IPS-15b (cell line): ENCODE measurements at regions not wholly inside any gene's neighbourhood (a gene's known extent, or its start where the extent isn't known, plus 50 kb on each side); places are given as distances from the start of the nearest gene placed in this dataset.

ENCODE experiments used
- H3K27me3 ChIP-seq: one replicate; pipeline ENCODE4 v1.6.1; 2013; ENCODE audit warnings: low read length; ENCODE audit not compliant: control insufficient read depth, insufficient read depth
- H3K36me3 ChIP-seq: one replicate; pipeline ENCODE4 v1.6.1; 2013; ENCODE audit warnings: low read length; ENCODE audit not compliant: control insufficient read depth, insufficient read depth
- H3K4me1 ChIP-seq: one replicate; pipeline ENCODE4 v1.6.1; 2013; ENCODE audit warnings: mild to moderate bottlenecking, low read length; ENCODE audit not compliant: control insufficient read depth, insufficient read depth
- H3K4me3 ChIP-seq: one replicate; pipeline ENCODE4 v1.5.1; 2013; ENCODE audit warnings: low read depth, low read length
- H3K9ac ChIP-seq: one replicate; pipeline ENCODE4 v1.6.1; 2013; ENCODE audit warnings: low read depth, mild to moderate bottlenecking, low read length
- H3K9me3 ChIP-seq: one replicate; pipeline ENCODE4 v1.6.1; 2013; ENCODE audit warnings: mild to moderate bottlenecking, low read length; ENCODE audit not compliant: control insufficient read depth, insufficient read depth

- no peak overlapping the region for H3K9ac ChIP-seq
- no peaks in the 10 kb centered on the region for H3K27me3 ChIP-seq
- H3K4me1 ChIP-seq = no peaks in the 10 kb centered on the region
- H3K4me3 ChIP-seq = no peak overlapping the region
- H3K9me3 ChIP-seq = no peaks in the 10 kb centered on the region
- no peaks in the 10 kb centered on the region for H3K36me3 ChIP-seq
Observed at GRCh38 chr17:34850023-34850422, 111.2 kb downstream of the CCT6B start.

- no peaks in the 10 kb centered on the region for H3K36me3 ChIP-seq
- no peaks in the 10 kb centered on the region for H3K9me3 ChIP-seq
- H3K9ac ChIP-seq = no peak overlapping the region
- no peaks in the 10 kb centered on the region for H3K27me3 ChIP-seq
- H3K4me3 ChIP-seq = no peak overlapping the region
- no peaks in the 10 kb centered on the region for H3K4me1 ChIP-seq
Observed at GRCh38 chr17:34847938-34848337, 113.3 kb downstream of the CCT6B start.

GRCh38 chr17:34845296-34845695 is 116.0 kb downstream of the CCT6B start:
- Histone ChIP-seq H3K9ac (no peak overlapping the region), H3K9me3 (no peaks in the 10 kb centered on the region), H3K4me1 (no peaks in the 10 kb centered on the region), H3K36me3 (no peaks in the 10 kb centered on the region), H3K4me3 (no peak overlapping the region), H3K27me3 (no peaks in the 10 kb centered on the region)

GRCh38 chr17:34843682-34844081 is 117.6 kb downstream of the CCT6B start:
- no peaks in the 10 kb centered on the region for H3K9me3 ChIP-seq
- H3K4me1 ChIP-seq = no peaks in the 10 kb centered on the region
- H3K36me3 ChIP-seq = no peaks in the 10 kb centered on the region
- no peak overlapping the region for H3K9ac ChIP-seq
- H3K4me3 ChIP-seq = no peak overlapping the region
- H3K27me3 ChIP-seq = no peaks in the 10 kb centered on the region

GRCh38 chr17:34842235-34842634 is 119.0 kb downstream of the CCT6B start:
- H3K4me3 ChIP-seq = no peak overlapping the region
- H3K4me1 ChIP-seq = no peaks in the 10 kb centered on the region
- H3K36me3 ChIP-seq = no peaks in the 10 kb centered on the region

GRCh38 chr17:34841467-34841866 is 119.8 kb downstream of the CCT6B start:
- Histone ChIP-seq H3K36me3 (no peaks in the 10 kb centered on the region), H3K4me1 (no peaks in the 10 kb centered on the region), H3K4me3 (no peak overlapping the region), H3K27me3 (no peaks in the 10 kb centered on the region), H3K9me3 (no peaks in the 10 kb centered on the region), H3K9ac (no peak overlapping the region)

More at GRCh38 chr17:34842235-34842634, 119.0 kb downstream of the CCT6B start:
- Histone ChIP-seq H3K9ac (no peak overlapping the region), H3K9me3 (no peaks in the 10 kb centered on the region), H3K27me3 (no peaks in the 10 kb centered on the region)

- no peaks in the 10 kb centered on the region for H3K27me3 ChIP-seq
- H3K4me1 ChIP-seq = peaks cover 2% of the 10 kb centered on the region
- no peaks in the 10 kb centered on the region for H3K36me3 ChIP-seq
- no peak overlapping the region for H3K9ac ChIP-seq
- no peak overlapping the region for H3K4me3 ChIP-seq
- no peaks in the 10 kb centered on the region for H3K9me3 ChIP-seq
Observed at GRCh38 chr17:34840750-34841149, 120.5 kb downstream of the CCT6B start.

GRCh38 chr17:34837876-34838478 is 123.3 kb downstream of the CCT6B start:
- Histone ChIP-seq H3K36me3 (no peaks in the 10 kb centered on the region), H3K9me3 (no peaks in the 10 kb centered on the region), H3K9ac (no peak overlapping the region), H3K4me3 (no peak overlapping the region), H3K4me1 (peaks cover 2% of the 10 kb centered on the region), H3K27me3 (no peaks in the 10 kb centered on the region)

GRCh38 chr17:34832376-34832775 is 128.9 kb downstream of the CCT6B start:
- no peak overlapping the region for H3K9ac ChIP-seq
- no peaks in the 10 kb centered on the region for H3K36me3 ChIP-seq
- H3K9me3 ChIP-seq = no peaks in the 10 kb centered on the region
- no peak overlapping the region for H3K4me3 ChIP-seq
- H3K27me3 ChIP-seq = no peaks in the 10 kb centered on the region
- H3K4me1 ChIP-seq = peaks cover 11% of the 10 kb centered on the region

- Histone ChIP-seq H3K4me1 (peaks cover 5% of the 10 kb centered on the region), H3K9me3 (no peaks in the 10 kb centered on the region), H3K9ac (no peak overlapping the region), H3K4me3 (no peak overlapping the region), H3K27me3 (no peaks in the 10 kb centered on the region), H3K36me3 (no peaks in the 10 kb centered on the region)
Observed at GRCh38 chr17:34827008-34827407, 134.3 kb downstream of the CCT6B start.

GRCh38 chr17:34826332-34826731 is 134.9 kb downstream of the CCT6B start:
- no peaks in the 10 kb centered on the region for H3K9me3 ChIP-seq
- no peaks in the 10 kb centered on the region for H3K36me3 ChIP-seq
- no peak overlapping the region for H3K4me3 ChIP-seq
- no peak overlapping the region for H3K9ac ChIP-seq
- H3K27me3 ChIP-seq = no peaks in the 10 kb centered on the region
- peaks cover 4% of the 10 kb centered on the region for H3K4me1 ChIP-seq

- Histone ChIP-seq H3K27me3 (no peaks in the 10 kb centered on the region), H3K9me3 (no peaks in the 10 kb centered on the region), H3K9ac (no peak overlapping the region), H3K36me3 (no peaks in the 10 kb centered on the region), H3K4me3 (no peak overlapping the region), H3K4me1 (peaks cover 9% of the 10 kb centered on the region)
Observed at GRCh38 chr17:34825884-34826283, 135.4 kb downstream of the CCT6B start.
